NB4 (cell line): ENCODE measurements at regions not wholly inside any gene's neighbourhood (a gene's known extent, or its start where the extent isn't known, plus 50 kb on each side); places are given as distances from the start of the nearest gene placed in this dataset.

ENCODE experiments used
- DNase-seq: peaks from one replicate; pipeline ENCODE4 v3.0.0; 2010; ENCODE audit warnings: low read depth
- H3K4me3 ChIP-seq: one replicate; pipeline ENCODE4 v1.5.1; 2011; ENCODE audit warnings: mild to moderate bottlenecking, low read depth, low read length, moderate library complexity
- MAX ChIP-seq: IDR thresholded peaks from 2 replicates; pipeline ENCODE4 v1.6.1; 2011; ENCODE audit warnings: low read depth, low read length
- MYC ChIP-seq: IDR thresholded peaks from 2 replicates; pipeline ENCODE4 v1.6.1; 2011; ENCODE audit warnings: low read depth, low read length
- POLR2A ChIP-seq: IDR thresholded peaks from 2 replicates; pipeline ENCODE4 v1.6.1; 2011; ENCODE audit warnings: mild to moderate bottlenecking; ENCODE audit not compliant: insufficient read length; ENCODE audit errors: extremely low read depth
- TF ChIP-seq, protein P1 (sequence below): IDR thresholded peaks from one replicate; pipeline ENCODE4 v1.5.1; 2012; ENCODE audit warnings: low read depth, low read length

DNA sequence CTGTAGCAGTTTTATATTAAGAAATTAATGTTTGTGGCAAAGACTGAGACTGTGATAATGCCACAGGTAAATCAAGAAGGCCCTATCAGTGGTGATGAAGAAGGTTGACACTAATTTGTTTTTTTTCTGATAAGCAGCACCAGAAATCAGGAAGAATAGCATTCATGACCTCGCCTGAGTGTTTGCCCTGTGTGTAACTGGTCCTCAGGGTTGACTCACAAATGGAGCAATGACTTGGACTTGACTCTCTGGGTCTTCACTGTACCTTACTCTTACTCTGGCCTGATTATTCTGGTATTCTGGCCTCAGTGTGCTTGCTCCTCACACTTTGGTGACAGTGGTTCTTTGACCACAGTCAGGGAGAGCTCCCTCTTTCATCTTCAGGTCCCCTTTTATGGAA is 243.9 kb downstream of the HAO1 start:
- no peak for TF ChIP-seq POLR2A
- no peak for TF ChIP-seq MAX
- no peak for TF ChIP-seq MYC

DNA sequence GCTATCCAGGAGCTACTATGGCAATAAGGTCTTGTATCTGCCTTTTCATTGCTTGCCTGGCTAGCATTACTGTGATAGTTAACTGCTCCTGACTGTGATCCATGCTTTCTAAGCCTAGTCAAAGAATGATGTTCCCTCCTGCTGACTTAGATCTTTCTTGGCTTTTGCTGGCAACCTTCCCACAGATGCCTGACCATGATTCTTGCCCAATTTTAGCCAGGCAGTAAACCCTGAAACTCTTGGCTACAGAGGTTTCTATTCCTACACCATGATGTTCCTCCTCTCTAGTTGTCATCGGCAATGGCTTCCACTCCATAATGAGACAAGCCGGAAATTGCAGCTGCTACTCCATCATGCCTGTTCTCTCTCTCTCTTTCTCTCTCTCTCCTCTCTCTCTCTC is 238.1 kb downstream of the HAO1 start:
- no peak overlapping the region for H3K4me3 ChIP-seq
- DNase-seq = no peak
- TF ChIP-seq POLR2A = no peak
- no peak for TF ChIP-seq MYC
- no peak for TF ChIP-seq MAX
- TF ChIP-seq, protein P1, sequence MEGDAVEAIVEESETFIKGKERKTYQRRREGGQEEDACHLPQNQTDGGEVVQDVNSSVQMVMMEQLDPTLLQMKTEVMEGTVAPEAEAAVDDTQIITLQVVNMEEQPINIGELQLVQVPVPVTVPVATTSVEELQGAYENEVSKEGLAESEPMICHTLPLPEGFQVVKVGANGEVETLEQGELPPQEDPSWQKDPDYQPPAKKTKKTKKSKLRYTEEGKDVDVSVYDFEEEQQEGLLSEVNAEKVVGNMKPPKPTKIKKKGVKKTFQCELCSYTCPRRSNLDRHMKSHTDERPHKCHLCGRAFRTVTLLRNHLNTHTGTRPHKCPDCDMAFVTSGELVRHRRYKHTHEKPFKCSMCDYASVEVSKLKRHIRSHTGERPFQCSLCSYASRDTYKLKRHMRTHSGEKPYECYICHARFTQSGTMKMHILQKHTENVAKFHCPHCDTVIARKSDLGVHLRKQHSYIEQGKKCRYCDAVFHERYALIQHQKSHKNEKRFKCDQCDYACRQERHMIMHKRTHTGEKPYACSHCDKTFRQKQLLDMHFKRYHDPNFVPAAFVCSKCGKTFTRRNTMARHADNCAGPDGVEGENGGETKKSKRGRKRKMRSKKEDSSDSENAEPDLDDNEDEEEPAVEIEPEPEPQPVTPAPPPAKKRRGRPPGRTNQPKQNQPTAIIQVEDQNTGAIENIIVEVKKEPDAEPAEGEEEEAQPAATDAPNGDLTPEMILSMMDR = no peak

More for the DNA sequence above, 243.9 kb downstream of the HAO1 start:
- no peak overlapping the region for H3K4me3 ChIP-seq
- DNase-seq = no peak

- no peak for DNase-seq
- TF ChIP-seq MAX (no peak), MYC (no peak), POLR2A (no peak)
- TF ChIP-seq, protein P1 = no peak
Measured at GRCh38 chr20:7703551-7703961, 236.7 kb downstream of the HAO1 start.

GRCh38 chr20:7703996-7704395 is 236.3 kb downstream of the HAO1 start:
- DNase-seq = no peak
- H3K4me3 ChIP-seq = no peak overlapping the region
- TF ChIP-seq, protein P1 = no peak
- TF ChIP-seq MYC = no peak
- TF ChIP-seq POLR2A = no peak
- TF ChIP-seq MAX = no peak

More at GRCh38 chr20:7703551-7703961, 236.7 kb downstream of the HAO1 start:
- no peak overlapping the region for H3K4me3 ChIP-seq

- no peak overlapping the region for H3K4me3 ChIP-seq
- no peak for DNase-seq
- TF ChIP-seq, protein P1 = no peak
- TF ChIP-seq MYC (no peak), MAX (no peak), POLR2A (no peak)
Measured at GRCh38 chr20:7708112-7708511, 232.1 kb downstream of the HAO1 start.

- DNase-seq = no peak
- H3K4me3 ChIP-seq = no peak overlapping the region
- TF ChIP-seq MAX (no peak), POLR2A (no peak), MYC (no peak)
- TF ChIP-seq, protein P1 = no peak
Measured at GRCh38 chr20:7708782-7709181, 231.5 kb downstream of the HAO1 start.
